WTC11 (cell line): ENCODE measurements at regions not wholly inside any gene's neighbourhood (a gene's known extent, or its start where the extent isn't known, plus 50 kb on each side); places are given as distances from the start of the nearest gene placed in this dataset.

Experiments used
- ATAC-seq: fragments of 200-7000 bp; cut with Tn5 transposase; 2 replicates; pipeline ENCODE4 v1.10.0; 2021; ENCODE audit warnings: mild to moderate bottlenecking, moderate library complexity
- CTCF ChIA-PET: fragments of 300-600 bp; sonication (Branson Sonifier 250); formaldehyde crosslinking; loops from one replicate; lab custom pipeline; 2021; ENCODE audit warnings: antibody characterized with exemption; lab: Charles Lee
- POLR2A ChIA-PET: fragments of 350-600 bp; sonication (Branson Sonifier 250); formaldehyde crosslinking; loops from one replicate; lab custom pipeline; 2021; ENCODE audit warnings: antibody characterized with exemption; lab: Charles Lee
- DNase-seq: peaks from one replicate; pipeline ENCODE4 v3.0.0; 2021; ENCODE audit warnings: low spot score
- H3K27ac Mint-ChIP-seq: 2 replicates; pipeline ENCODE4 v1.8.0; 2021; ENCODE audit warnings: mixed read lengths
- H3K27me3 Mint-ChIP-seq: 2 replicates; pipeline ENCODE4 v1.8.0; 2021; ENCODE audit warnings: low read depth, mild to moderate bottlenecking, moderate library complexity, mixed read lengths
- H3K36me3 Mint-ChIP-seq: 2 replicates; pipeline ENCODE4 v1.8.0; 2021; ENCODE audit warnings: mixed read lengths
- H3K4me1 Mint-ChIP-seq: 2 replicates; pipeline ENCODE4 v1.8.0; 2022; ENCODE audit warnings: mixed read lengths
- H3K4me3 Mint-ChIP-seq: 2 replicates; pipeline ENCODE4 v1.8.0; 2021; ENCODE audit warnings: mild to moderate bottlenecking, moderate library complexity, mixed read lengths
- H3K9me3 Mint-ChIP-seq: 2 replicates; pipeline ENCODE4 v1.8.0; 2021; ENCODE audit warnings: mixed read lengths
- ATF1 ChIP-seq: sonication (generic); formaldehyde crosslinking; IDR thresholded peaks from 2 replicates; pipeline ENCODE4 v1.8.1; 2023; ENCODE audit warnings: mild to moderate bottlenecking, moderate library complexity, missing genetic modification reagents
- CREB1 ChIP-seq: sonication (generic); formaldehyde crosslinking; IDR thresholded peaks from 2 replicates; pipeline ENCODE4 v1.8.0; 2023; ENCODE audit warnings: mild to moderate bottlenecking, missing genetic modification reagents
- CREM ChIP-seq: sonication (generic); formaldehyde crosslinking; IDR thresholded peaks from 2 replicates; pipeline ENCODE4 v1.8.1; 2022; ENCODE audit warnings: mild to moderate bottlenecking, missing genetic modification reagents, moderate library complexity
- FOXJ3 ChIP-seq: sonication (generic); formaldehyde crosslinking; IDR thresholded peaks from 2 replicates; pipeline ENCODE4 v1.9.0; 2021; ENCODE audit warnings: missing genetic modification reagents, mild to moderate bottlenecking, borderline replicate concordance
- FOXP1 ChIP-seq: sonication (generic); formaldehyde crosslinking; IDR thresholded peaks from 2 replicates; pipeline ENCODE4 v1.8.0; 2022; ENCODE audit warnings: missing genetic modification reagents, mild to moderate bottlenecking, moderate library complexity, borderline replicate concordance
- GRHL2 ChIP-seq: fragments of 250-450 bp; sonication (Bioruptor Pico); IDR thresholded peaks from 2 replicates; pipeline ENCODE4 v1.8.0; 2022; ENCODE audit warnings: mild to moderate bottlenecking, moderate library complexity; ENCODE audit not compliant: insufficient replicate concordance, severe bottlenecking
- GTF2I ChIP-seq: fragments of 250-450 bp; sonication (Bioruptor Pico); conservative IDR thresholded peaks from 2 replicates; pipeline ENCODE4 v1.4.0; 2021; ENCODE audit warnings: mild to moderate bottlenecking
- JAZF1 ChIP-seq: fragments of 250-450 bp; sonication (Bioruptor Pico); IDR thresholded peaks from 2 replicates; pipeline ENCODE4 v1.9.0; 2021; ENCODE audit warnings: moderate library complexity, mild to moderate bottlenecking, inconsistent platforms
- MYBL2 ChIP-seq: sonication (generic); formaldehyde crosslinking; IDR thresholded peaks from 2 replicates; pipeline ENCODE4 v1.8.1; 2023; ENCODE audit warnings: mild to moderate bottlenecking, moderate library complexity, missing genetic modification reagents
- NFATC4 ChIP-seq: fragments of 250-450 bp; sonication (Bioruptor Pico); IDR thresholded peaks from 2 replicates; pipeline ENCODE4 v1.9.0; 2021; ENCODE audit warnings: mild to moderate bottlenecking
- NR3C1 ChIP-seq: sonication (generic); formaldehyde crosslinking; conservative IDR thresholded peaks from 2 replicates; pipeline ENCODE4 v1.8.1; 2023; ENCODE audit warnings: low read depth, mild to moderate bottlenecking, missing genetic modification reagents
- TEAD4 ChIP-seq: sonication (generic); formaldehyde crosslinking; IDR thresholded peaks from 2 replicates; pipeline ENCODE4 v1.8.0; 2022; ENCODE audit warnings: mild to moderate bottlenecking, missing genetic modification reagents
- ZNF423 ChIP-seq: fragments of 250-450 bp; sonication (Bioruptor Pico); IDR thresholded peaks from 2 replicates; pipeline ENCODE4 v2.1.2; 2022; ENCODE audit warnings: mild to moderate bottlenecking, moderate library complexity
- ZNF425 ChIP-seq: fragments of 250-450 bp; sonication (Bioruptor Pico); conservative IDR thresholded peaks from 2 replicates; pipeline ENCODE4 v1.9.0; 2021; ENCODE audit warnings: mild to moderate bottlenecking
- TF ChIP-seq, protein P1 (sequence below): sonication (generic); formaldehyde crosslinking; conservative IDR thresholded peaks from 2 replicates; pipeline ENCODE4 v1.8.1; 2023; ENCODE audit warnings: mild to moderate bottlenecking, low read depth, missing genetic modification reagents, moderate library complexity
- TF ChIP-seq, protein P2 (sequence below): sonication (generic); formaldehyde crosslinking; IDR thresholded peaks from 2 replicates; pipeline ENCODE4 v1.8.0; 2022; ENCODE audit warnings: missing genetic modification reagents
- TF ChIP-seq, protein P3 (sequence below): fragments of 250-450 bp; sonication (Bioruptor Pico); IDR thresholded peaks from 2 replicates; pipeline ENCODE4 v1.9.0; 2021; ENCODE audit warnings: mild to moderate bottlenecking, borderline replicate concordance
- TF ChIP-seq, protein P4 (sequence below): sonication (generic); formaldehyde crosslinking; conservative IDR thresholded peaks from 2 replicates; pipeline ENCODE4 v1.8.1; 2022; ENCODE audit warnings: mild to moderate bottlenecking, missing genetic modification reagents
- TF ChIP-seq, protein P5 (sequence below): sonication (generic); formaldehyde crosslinking; IDR thresholded peaks from 2 replicates; pipeline ENCODE4 v1.8.0; 2022; ENCODE audit warnings: mild to moderate bottlenecking, missing genetic modification reagents

DNA sequence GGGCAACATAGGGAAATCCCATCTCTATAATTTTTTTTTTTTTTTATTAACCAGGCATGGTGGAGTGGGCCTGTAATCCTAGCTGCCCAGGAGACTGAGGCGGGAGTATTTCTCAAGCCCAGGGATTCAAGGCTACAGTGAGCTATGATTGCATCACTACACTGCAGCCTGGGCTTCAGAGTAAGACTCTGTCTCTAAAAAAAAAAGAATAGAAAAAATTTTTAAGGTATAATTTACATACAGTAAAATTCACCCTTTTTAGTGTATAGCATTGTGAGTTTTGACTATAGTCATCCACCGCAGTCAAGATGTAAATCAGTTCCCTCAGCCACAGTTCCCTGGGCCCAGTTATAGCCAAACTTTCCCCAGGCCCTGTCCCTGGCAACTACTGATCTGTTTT is 57.1 kb upstream of the MSH6 start:
- Mint-ChIP-seq H3K4me1 (peaks cover 19% of the 10 kb centered on the region), H3K9me3 (peaks cover 8% of the 10 kb centered on the region), H3K27ac (no peak overlapping the region), H3K36me3 (peaks cover 7% of the 10 kb centered on the region), H3K4me3 (no peak overlapping the region), H3K27me3 (no peaks in the 10 kb centered on the region)
- TF ChIP-seq CREM (no peak), GRHL2 (CRISPR knock-in tag) (no peak), ATF1 (no peak), NR3C1 (no peak), CREB1 (CRISPR knock-in tag) (no peak), FOXP1 (no peak), FOXJ3 (CRISPR knock-in tag) (no peak)
- POLR2A ChIA-PET: no interaction called here
- DNase-seq (no peak), ATAC-seq (no peak)
- CTCF ChIA-PET: interaction anchor here (1.1 kb wide), 1 partner anchor 42 kb away, joined by 3 read pairs; no protein-coding TSS in a partner anchor

DNA sequence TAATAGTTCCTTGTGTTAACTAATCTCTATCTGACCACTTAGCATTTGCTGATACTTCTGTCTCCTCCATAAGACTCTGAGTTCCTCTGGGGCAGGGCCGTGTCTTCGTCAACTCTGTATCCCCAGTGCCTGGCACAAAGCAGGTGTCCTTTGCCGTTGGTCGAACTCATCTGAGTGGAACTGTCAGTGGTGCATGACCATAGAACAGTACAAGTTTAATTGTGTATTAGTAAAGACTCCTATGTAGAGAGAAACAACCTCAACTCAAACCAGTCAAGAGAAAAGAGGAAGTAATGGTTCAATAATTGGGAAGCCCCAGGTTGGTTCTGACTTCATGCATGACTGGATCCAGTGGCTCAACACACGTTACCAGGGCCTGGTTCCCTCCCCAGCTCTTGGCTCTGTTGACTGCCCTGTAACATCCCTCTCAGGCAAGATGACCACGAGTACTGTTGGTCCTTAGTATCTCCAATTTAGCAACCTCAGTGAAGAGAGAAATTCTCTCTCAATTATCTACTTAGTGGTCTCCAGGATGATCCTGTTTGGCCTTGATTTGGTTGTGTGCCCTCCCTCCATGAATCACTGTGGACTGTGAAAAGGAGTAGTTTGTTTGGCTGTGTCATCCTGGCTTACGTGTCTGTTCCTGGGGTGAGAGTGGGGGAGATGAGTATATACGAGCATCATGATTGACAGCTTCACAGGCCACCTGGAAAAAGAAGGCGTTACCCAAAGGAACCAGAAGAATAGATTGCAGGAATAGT is 58.5 kb upstream of the MSH6 start:
- Mint-ChIP-seq H3K4me3 (no peak overlapping the region), H3K36me3 (peaks cover 5% of the 10 kb centered on the region), H3K27me3 (no peaks in the 10 kb centered on the region), H3K9me3 (peaks cover 7% of the 10 kb centered on the region), H3K4me1 (peaks cover 24% of the 10 kb centered on the region), H3K27ac (no peak overlapping the region)
- ATAC-seq: no peak
- DNase-seq: no peak
- ChIA-PET CTCF (interaction anchor here (1.3 kb wide), 1 partner anchor 43 kb away, joined by 3 read pairs; no protein-coding TSS in a partner anchor), POLR2A (no interaction called here)
- TF ChIP-seq, protein P1, sequence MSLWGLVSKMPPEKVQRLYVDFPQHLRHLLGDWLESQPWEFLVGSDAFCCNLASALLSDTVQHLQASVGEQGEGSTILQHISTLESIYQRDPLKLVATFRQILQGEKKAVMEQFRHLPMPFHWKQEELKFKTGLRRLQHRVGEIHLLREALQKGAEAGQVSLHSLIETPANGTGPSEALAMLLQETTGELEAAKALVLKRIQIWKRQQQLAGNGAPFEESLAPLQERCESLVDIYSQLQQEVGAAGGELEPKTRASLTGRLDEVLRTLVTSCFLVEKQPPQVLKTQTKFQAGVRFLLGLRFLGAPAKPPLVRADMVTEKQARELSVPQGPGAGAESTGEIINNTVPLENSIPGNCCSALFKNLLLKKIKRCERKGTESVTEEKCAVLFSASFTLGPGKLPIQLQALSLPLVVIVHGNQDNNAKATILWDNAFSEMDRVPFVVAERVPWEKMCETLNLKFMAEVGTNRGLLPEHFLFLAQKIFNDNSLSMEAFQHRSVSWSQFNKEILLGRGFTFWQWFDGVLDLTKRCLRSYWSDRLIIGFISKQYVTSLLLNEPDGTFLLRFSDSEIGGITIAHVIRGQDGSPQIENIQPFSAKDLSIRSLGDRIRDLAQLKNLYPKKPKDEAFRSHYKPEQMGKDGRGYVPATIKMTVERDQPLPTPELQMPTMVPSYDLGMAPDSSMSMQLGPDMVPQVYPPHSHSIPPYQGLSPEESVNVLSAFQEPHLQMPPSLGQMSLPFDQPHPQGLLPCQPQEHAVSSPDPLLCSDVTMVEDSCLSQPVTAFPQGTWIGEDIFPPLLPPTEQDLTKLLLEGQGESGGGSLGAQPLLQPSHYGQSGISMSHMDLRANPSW (CRISPR knock-in tag): no peak
- TF ChIP-seq, protein P2, sequence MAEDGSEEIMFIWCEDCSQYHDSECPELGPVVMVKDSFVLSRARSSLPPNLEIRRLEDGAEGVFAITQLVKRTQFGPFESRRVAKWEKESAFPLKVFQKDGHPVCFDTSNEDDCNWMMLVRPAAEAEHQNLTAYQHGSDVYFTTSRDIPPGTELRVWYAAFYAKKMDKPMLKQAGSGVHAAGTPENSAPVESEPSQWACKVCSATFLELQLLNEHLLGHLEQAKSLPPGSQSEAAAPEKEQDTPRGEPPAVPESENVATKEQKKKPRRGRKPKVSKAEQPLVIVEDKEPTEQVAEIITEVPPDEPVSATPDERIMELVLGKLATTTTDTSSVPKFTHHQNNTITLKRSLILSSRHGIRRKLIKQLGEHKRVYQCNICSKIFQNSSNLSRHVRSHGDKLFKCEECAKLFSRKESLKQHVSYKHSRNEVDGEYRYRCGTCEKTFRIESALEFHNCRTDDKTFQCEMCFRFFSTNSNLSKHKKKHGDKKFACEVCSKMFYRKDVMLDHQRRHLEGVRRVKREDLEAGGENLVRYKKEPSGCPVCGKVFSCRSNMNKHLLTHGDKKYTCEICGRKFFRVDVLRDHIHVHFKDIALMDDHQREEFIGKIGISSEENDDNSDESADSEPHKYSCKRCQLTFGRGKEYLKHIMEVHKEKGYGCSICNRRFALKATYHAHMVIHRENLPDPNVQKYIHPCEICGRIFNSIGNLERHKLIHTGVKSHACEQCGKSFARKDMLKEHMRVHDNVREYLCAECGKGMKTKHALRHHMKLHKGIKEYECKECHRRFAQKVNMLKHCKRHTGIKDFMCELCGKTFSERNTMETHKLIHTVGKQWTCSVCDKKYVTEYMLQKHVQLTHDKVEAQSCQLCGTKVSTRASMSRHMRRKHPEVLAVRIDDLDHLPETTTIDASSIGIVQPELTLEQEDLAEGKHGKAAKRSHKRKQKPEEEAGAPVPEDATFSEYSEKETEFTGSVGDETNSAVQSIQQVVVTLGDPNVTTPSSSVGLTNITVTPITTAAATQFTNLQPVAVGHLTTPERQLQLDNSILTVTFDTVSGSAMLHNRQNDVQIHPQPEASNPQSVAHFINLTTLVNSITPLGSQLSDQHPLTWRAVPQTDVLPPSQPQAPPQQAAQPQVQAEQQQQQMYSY (CRISPR knock-in tag): no peak
- TF ChIP-seq, protein P3, sequence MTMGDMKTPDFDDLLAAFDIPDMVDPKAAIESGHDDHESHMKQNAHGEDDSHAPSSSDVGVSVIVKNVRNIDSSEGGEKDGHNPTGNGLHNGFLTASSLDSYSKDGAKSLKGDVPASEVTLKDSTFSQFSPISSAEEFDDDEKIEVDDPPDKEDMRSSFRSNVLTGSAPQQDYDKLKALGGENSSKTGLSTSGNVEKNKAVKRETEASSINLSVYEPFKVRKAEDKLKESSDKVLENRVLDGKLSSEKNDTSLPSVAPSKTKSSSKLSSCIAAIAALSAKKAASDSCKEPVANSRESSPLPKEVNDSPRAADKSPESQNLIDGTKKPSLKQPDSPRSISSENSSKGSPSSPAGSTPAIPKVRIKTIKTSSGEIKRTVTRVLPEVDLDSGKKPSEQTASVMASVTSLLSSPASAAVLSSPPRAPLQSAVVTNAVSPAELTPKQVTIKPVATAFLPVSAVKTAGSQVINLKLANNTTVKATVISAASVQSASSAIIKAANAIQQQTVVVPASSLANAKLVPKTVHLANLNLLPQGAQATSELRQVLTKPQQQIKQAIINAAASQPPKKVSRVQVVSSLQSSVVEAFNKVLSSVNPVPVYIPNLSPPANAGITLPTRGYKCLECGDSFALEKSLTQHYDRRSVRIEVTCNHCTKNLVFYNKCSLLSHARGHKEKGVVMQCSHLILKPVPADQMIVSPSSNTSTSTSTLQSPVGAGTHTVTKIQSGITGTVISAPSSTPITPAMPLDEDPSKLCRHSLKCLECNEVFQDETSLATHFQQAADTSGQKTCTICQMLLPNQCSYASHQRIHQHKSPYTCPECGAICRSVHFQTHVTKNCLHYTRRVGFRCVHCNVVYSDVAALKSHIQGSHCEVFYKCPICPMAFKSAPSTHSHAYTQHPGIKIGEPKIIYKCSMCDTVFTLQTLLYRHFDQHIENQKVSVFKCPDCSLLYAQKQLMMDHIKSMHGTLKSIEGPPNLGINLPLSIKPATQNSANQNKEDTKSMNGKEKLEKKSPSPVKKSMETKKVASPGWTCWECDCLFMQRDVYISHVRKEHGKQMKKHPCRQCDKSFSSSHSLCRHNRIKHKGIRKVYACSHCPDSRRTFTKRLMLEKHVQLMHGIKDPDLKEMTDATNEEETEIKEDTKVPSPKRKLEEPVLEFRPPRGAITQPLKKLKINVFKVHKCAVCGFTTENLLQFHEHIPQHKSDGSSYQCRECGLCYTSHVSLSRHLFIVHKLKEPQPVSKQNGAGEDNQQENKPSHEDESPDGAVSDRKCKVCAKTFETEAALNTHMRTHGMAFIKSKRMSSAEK (CRISPR knock-in tag): no peak
- TF ChIP-seq, protein P4, sequence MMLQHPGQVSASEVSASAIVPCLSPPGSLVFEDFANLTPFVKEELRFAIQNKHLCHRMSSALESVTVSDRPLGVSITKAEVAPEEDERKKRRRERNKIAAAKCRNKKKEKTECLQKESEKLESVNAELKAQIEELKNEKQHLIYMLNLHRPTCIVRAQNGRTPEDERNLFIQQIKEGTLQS (CRISPR knock-in tag): no peak
- TF ChIP-seq TEAD4 (CRISPR knock-in tag) (no peak), NFATC4 (no peak), GTF2I (CRISPR knock-in tag) (no peak), MYBL2 (CRISPR knock-in tag) (no peak), ZNF425 (CRISPR knock-in tag) (no peak), ZNF423 (no peak), JAZF1 (CRISPR knock-in tag) (no peak)
- TF ChIP-seq, protein P5, sequence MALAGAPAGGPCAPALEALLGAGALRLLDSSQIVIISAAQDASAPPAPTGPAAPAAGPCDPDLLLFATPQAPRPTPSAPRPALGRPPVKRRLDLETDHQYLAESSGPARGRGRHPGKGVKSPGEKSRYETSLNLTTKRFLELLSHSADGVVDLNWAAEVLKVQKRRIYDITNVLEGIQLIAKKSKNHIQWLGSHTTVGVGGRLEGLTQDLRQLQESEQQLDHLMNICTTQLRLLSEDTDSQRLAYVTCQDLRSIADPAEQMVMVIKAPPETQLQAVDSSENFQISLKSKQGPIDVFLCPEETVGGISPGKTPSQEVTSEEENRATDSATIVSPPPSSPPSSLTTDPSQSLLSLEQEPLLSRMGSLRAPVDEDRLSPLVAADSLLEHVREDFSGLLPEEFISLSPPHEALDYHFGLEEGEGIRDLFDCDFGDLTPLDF: no peak
